Body of pancreas (tissue), 4 donors: ENCODE measurements at regions not wholly inside any gene's neighbourhood (a gene's known extent, or its start where the extent isn't known, plus 50 kb on each side); places are given as distances from the start of the nearest gene placed in this dataset.

Source experiments
- ATAC-seq: fragments of 150-250 bp; one replicate; pipeline ENCODE4 v1.9.1; 2016
- DNase-seq, 4 donors: peaks; one replicate each; pipeline ENCODE4 v3.0.0-alpha.2; 2019
- H3K27ac ChIP-seq, 4 donors: fragments of 200-600 bp; sonication (generic); 1 replicate in 3 of 4; 2 replicates in 1 of 4; pipeline versions ENCODE4 v1.5.1 to v1.6.1; 2016 to 2019; ENCODE audit warnings: mild to moderate bottlenecking in 1 of 4, mixed read lengths in 1 of 4, moderate library complexity in 1 of 4
- H3K27me3 ChIP-seq, 2 donors: fragments of 200-600 bp; sonication (generic); one replicate each; pipeline ENCODE4 v1.6.0; 2016; ENCODE audit warnings: mild to moderate bottlenecking in 1 of 2
- H3K36me3 ChIP-seq, 2 donors: fragments of 200-600 bp; sonication (generic); replicated peaks in 1 of 2; 2 replicates each; pipeline ENCODE4 v1.5.1; 2016; ENCODE audit warnings: low read depth in 2 of 2; ENCODE audit not compliant: insufficient read depth in 1 of 2
- H3K4me1 ChIP-seq: fragments of 200-600 bp; sonication (generic); one replicate; pipeline ENCODE4 v1.6.0; 2016
- H3K4me3 ChIP-seq, 2 donors: fragments of 200-600 bp; sonication (generic); 1 replicate in 1 of 2; 2 replicates in 1 of 2; pipeline ENCODE4 v1.5.1; 2016 to 2019
- H3K9me3 ChIP-seq, 3 donors: fragments of 200-600 bp; sonication (generic); 1 replicate in 2 of 3; 2 replicates in 1 of 3; pipeline ENCODE4 v1.5.1; 2016
- POLR2A ChIP-seq, 3 donors: fragments of 450-650 bp; IDR thresholded peaks; one replicate each; pipeline ENCODE4 v1.6.1; 2016; ENCODE audit warnings: antibody characterized with exemption in 3 of 3, mild to moderate bottlenecking in 2 of 3
- WGBS, 2 donors: methylation state at CpG; one replicate each; pipeline ENCODE4 v1.1.5; 2017; 5-methylcytosine and 5-hydroxymethylcytosine counted together
- intact Hi-C: fragments of 100-400 bp; cut with DNase I; formaldehyde crosslinking; loops from one replicate; pipeline ENCODE4 v1.15.1; 2023
- TF ChIP-seq, protein P1 (sequence below), 7 experiments: fragments of 450-650 bp in 4 of 7; fragments of 200-600 bp in 3 of 7; sonication (generic) in 3 of 7; IDR thresholded peaks; one replicate each; pipeline ENCODE4 v1.5.1; 2016 to 2019; ENCODE audit warnings: antibody characterized with exemption in 7 of 7

DNA sequence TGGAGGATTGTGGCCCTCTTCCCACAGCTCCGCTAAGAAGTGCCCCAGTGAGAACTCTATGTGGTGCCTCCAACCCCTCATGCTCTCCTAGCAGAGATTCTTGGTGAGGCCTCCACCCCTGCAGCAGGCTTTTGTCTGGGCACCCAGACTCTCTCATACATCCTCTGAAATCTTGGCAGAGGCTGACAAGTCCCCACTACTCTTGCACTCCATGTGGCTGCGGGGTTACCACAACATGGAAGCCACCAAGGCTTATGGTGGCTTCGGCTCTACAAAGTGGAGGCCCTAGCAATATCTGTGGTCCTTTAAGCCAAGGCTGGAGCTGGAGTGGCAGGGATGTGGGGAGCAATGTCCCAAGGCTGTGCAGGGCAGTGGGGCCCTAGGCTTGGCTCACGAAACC is 255.2 kb downstream of the COX7B2 start:
- H3K4me1 ChIP-seq: no peaks in the 10 kb centered on the region
- no peaks in the 10 kb centered on the region for H3K36me3 ChIP-seq
- TF ChIP-seq POLR2A (IDR thresholded peaks at IDR 0.05): no peak
- TF ChIP-seq, protein P1, sequence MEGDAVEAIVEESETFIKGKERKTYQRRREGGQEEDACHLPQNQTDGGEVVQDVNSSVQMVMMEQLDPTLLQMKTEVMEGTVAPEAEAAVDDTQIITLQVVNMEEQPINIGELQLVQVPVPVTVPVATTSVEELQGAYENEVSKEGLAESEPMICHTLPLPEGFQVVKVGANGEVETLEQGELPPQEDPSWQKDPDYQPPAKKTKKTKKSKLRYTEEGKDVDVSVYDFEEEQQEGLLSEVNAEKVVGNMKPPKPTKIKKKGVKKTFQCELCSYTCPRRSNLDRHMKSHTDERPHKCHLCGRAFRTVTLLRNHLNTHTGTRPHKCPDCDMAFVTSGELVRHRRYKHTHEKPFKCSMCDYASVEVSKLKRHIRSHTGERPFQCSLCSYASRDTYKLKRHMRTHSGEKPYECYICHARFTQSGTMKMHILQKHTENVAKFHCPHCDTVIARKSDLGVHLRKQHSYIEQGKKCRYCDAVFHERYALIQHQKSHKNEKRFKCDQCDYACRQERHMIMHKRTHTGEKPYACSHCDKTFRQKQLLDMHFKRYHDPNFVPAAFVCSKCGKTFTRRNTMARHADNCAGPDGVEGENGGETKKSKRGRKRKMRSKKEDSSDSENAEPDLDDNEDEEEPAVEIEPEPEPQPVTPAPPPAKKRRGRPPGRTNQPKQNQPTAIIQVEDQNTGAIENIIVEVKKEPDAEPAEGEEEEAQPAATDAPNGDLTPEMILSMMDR (IDR thresholded peaks at IDR 0.05): no peak
- DNase-seq: no peak
- no peak overlapping the region for H3K4me3 ChIP-seq
- no peak overlapping the region for H3K27ac ChIP-seq
- intact Hi-C loops: no loop called here
- WGBS, 2 donors: 73 to 100% methylated on average over 1 to 4 of the region's 4 CpGs
- ATAC-seq: no peak
- H3K27me3 ChIP-seq: no peaks in the 10 kb centered on the region
- H3K9me3 ChIP-seq: no peaks in the 10 kb centered on the region

DNA sequence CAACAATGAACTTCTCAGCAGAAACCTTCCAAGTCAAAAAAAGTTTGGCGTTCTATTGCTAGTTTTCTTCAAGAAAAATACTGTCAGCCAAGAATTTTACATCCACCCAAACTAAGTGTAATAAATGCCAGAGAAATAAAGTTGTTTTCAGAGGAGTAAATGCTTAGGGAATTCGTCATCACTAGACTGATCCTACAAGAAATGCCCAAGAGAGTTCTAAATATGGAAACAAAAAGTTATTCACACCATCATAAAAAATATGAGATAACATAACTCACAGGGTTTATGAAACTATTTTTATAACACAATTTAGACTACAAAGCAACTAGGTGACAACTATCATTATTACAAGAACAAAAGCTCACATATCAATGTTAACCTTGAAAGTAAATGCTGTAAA is 259.5 kb upstream of the GABRA2 start:
- Histone ChIP-seq H3K27ac (no peak overlapping the region), H3K36me3 (no peaks in the 10 kb centered on the region), H3K4me1 (no peaks in the 10 kb centered on the region), H3K27me3 (no peaks in the 10 kb centered on the region), H3K4me3 (no peak overlapping the region), H3K9me3 (no peaks in the 10 kb centered on the region)
- WGBS, 2 donors: 43 to 44% methylated on average over 2 of the region's 2 CpGs
- intact Hi-C loops: no loop called here
- DNase-seq: no peak
- ATAC-seq: no peak
- TF ChIP-seq, protein P1 (IDR thresholded peaks at IDR 0.05): no peak
- no peak for TF ChIP-seq POLR2A (IDR thresholded peaks at IDR 0.05)

DNA sequence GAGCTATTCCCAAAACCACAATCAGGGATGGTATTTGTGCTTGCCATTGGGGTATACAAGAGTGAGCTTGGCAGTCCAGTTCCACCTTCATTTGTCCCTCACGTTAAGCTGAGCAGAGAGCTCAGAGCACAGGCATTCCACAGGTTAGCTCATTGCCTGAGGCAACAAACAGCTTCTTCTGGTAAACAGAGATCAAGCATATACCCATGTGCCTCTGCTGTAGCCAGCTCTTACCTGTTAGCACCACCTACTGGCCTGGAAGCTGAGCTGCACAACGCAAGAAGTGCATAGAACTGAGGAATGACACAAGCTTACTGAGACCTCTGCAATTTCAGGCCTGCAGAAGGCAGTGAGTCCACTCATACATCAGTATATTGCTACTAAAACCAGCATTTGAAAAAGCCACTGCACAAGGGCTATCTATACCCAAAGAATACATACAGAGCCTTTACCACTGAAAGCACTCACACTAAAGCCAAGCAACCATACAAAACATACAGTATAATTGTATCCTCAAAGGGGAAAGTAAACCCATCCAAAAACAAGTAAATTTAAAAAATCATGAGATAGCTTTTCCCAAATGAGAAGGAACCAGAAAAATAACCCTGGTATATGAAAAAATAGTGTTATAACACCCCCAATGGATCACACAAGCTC is 258.3 kb upstream of the GABRA2 start:
- TF ChIP-seq POLR2A (IDR thresholded peaks at IDR 0.05): no peak
- TF ChIP-seq, protein P1 (IDR thresholded peaks at IDR 0.05): peak in 4 of 7 experiments; percentile 11 to 34 (median 23)
- intact Hi-C loops: no loop called here
- DNase-seq: peak in 1 of 4 donors; percentile 6

DNA sequence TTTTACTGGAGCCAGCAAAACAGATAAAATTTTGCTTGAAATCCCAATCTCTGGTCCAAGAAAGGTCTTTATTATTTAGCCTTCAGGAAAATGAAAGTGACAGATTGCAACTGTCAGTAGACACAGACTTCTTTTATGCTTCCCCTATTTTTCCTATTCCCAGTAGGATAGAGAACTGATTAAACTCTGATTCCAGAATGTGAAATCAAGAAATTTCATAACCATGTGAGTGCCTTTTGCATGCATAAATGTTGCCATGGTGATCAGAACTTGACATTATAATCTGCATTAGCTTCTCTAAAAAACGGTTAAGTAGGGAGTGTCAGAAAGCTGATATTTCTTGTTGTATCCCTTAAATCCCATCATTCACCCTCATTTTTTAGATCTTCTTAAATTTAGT is 255.2 kb upstream of the GABRA2 start:
- Histone ChIP-seq H3K27ac (no peak overlapping the region), H3K4me1 (no peaks in the 10 kb centered on the region), H3K36me3 (no peaks in the 10 kb centered on the region), H3K4me3 (no peak overlapping the region), H3K27me3 (no peaks in the 10 kb centered on the region), H3K9me3 (no peaks in the 10 kb centered on the region)
- 24 to 49% methylated on average over 1 of the region's 1 CpG for WGBS, 2 donors
- intact Hi-C loops: no loop called here
- no peak for TF ChIP-seq POLR2A (IDR thresholded peaks at IDR 0.05)
- TF ChIP-seq, protein P1 (IDR thresholded peaks at IDR 0.05): no peak
- ATAC-seq: no peak
- no peak for DNase-seq

More for the DNA sequence above, 258.3 kb upstream of the GABRA2 start:
- Histone ChIP-seq H3K4me1 (no peaks in the 10 kb centered on the region), H3K27me3 (no peaks in the 10 kb centered on the region), H3K9me3 (no peaks in the 10 kb centered on the region), H3K4me3 (no peak overlapping the region), H3K27ac (no peak overlapping the region), H3K36me3 (no peaks in the 10 kb centered on the region)
- ATAC-seq: no peak
- 8 to 29% methylated on average over 2 of the region's 2 CpGs for WGBS, 2 donors
